GM18951 (cell line): ENCODE measurements at regions not wholly inside any gene's neighbourhood (a gene's known extent, or its start where the extent isn't known, plus 50 kb on each side); places are given as distances from the start of the nearest gene placed in this dataset.

Source experiments
- POLR2A ChIP-seq: IDR thresholded peaks from 4 replicates; pipeline ENCODE4 v1.6.1; 2011; ENCODE audit warnings: mild to moderate bottlenecking; ENCODE audit not compliant: insufficient read length, insufficient read depth; ENCODE audit errors: extremely low read depth
- in situ Hi-C: fragments of 300-500 bp; cut with MboI; formaldehyde crosslinking; loops from one replicate; pipeline ENCODE4 v1.12.0; 2022; ENCODE audit warnings: low sequenced_read_pairs, mixed read lengths, inconsistent platforms; ENCODE audit not compliant: unreplicated experiment

- no peak for TF ChIP-seq POLR2A
- in situ Hi-C loops = no loop called here
These were observed 852.0 kb downstream of the BCL11A start for GRCh38 chr2:59701271-59701994.

GRCh38 chr2:59694176-59694575, 859.3 kb downstream of the BCL11A start:
- in situ Hi-C loops = no loop called here
- TF ChIP-seq POLR2A = no peak

- TF ChIP-seq POLR2A = no peak
- in situ Hi-C loops = no loop called here
These were observed 860.1 kb downstream of the BCL11A start for GRCh38 chr2:59693231-59693959.

GRCh38 chr2:59691518-59692190, 861.8 kb downstream of the BCL11A start:
- no peak for TF ChIP-seq POLR2A
- in situ Hi-C loops = no loop called here

GRCh38 chr2:59690849-59691248, 862.6 kb downstream of the BCL11A start:
- in situ Hi-C loops = no loop called here
- TF ChIP-seq POLR2A = no peak

- in situ Hi-C loops = no loop called here
- TF ChIP-seq POLR2A = no peak
These were observed 868.7 kb downstream of the BCL11A start for GRCh38 chr2:59684771-59685166.

- TF ChIP-seq POLR2A = no peak
- in situ Hi-C loops = no loop called here
These were observed 869.2 kb downstream of the BCL11A start for GRCh38 chr2:59684116-59684770.

- TF ChIP-seq POLR2A = no peak
- in situ Hi-C loops = no loop called here
These were observed 872.6 kb downstream of the BCL11A start for GRCh38 chr2:59680863-59681262.

- no peak for TF ChIP-seq POLR2A
- in situ Hi-C loops = no loop called here
These were observed 876.3 kb downstream of the BCL11A start for GRCh38 chr2:59677158-59677557.

- no peak for TF ChIP-seq POLR2A
- in situ Hi-C loops = no loop called here
These were observed 879.4 kb downstream of the BCL11A start for GRCh38 chr2:59674100-59674499.

GRCh38 chr2:59665021-59665420, 888.4 kb downstream of the BCL11A start:
- in situ Hi-C loops = no loop called here
- no peak for TF ChIP-seq POLR2A

- in situ Hi-C loops = no loop called here
- TF ChIP-seq POLR2A = no peak
These were observed 891.2 kb downstream of the BCL11A start for GRCh38 chr2:59662127-59662861.
